ENCODE measurements at regions not wholly inside any gene's neighbourhood (a gene's known extent, or its start where the extent isn't known, plus 50 kb on each side); places are given as distances from the start of the nearest gene placed in this dataset.

GRCh38 chr13:106723036-106723435 is 155.1 kb upstream of the ARGLU1 start:
- H3K4me2 ChIP-seq: no peak overlapping the region
- ChIA-PET POLR2A (ENCODE audit: unreplicated experiment) (no interaction called here), CTCF (no interaction called here)
- BruUV-seq (replicated peaks): no TSS peak
- H3K27ac ChIP-seq: no peak overlapping the region
- no peaks in the 10 kb centered on the region for H3F3A ChIP-seq (ENCODE audit: insufficient read depth, low read depth)
- H3K79me2 ChIP-seq (ENCODE audit: low read depth): no peaks in the 10 kb centered on the region
- no peaks in the 10 kb centered on the region for H4K20me1 ChIP-seq (ENCODE audit: insufficient read depth)
- H3K9me3 ChIP-seq (ENCODE audit: insufficient read depth, low read depth): no peaks in the 10 kb centered on the region
- intact Hi-C loops (cut with micrococcal nuclease; ENCODE audit: unreplicated experiment): no loop called here
- TF ChIP-seq, protein P1, sequence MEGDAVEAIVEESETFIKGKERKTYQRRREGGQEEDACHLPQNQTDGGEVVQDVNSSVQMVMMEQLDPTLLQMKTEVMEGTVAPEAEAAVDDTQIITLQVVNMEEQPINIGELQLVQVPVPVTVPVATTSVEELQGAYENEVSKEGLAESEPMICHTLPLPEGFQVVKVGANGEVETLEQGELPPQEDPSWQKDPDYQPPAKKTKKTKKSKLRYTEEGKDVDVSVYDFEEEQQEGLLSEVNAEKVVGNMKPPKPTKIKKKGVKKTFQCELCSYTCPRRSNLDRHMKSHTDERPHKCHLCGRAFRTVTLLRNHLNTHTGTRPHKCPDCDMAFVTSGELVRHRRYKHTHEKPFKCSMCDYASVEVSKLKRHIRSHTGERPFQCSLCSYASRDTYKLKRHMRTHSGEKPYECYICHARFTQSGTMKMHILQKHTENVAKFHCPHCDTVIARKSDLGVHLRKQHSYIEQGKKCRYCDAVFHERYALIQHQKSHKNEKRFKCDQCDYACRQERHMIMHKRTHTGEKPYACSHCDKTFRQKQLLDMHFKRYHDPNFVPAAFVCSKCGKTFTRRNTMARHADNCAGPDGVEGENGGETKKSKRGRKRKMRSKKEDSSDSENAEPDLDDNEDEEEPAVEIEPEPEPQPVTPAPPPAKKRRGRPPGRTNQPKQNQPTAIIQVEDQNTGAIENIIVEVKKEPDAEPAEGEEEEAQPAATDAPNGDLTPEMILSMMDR (conservative IDR thresholded peaks at IDR 0.05): no peak
- TF ChIP-seq EZH2 (IDR thresholded peaks at IDR 0.05; ENCODE audit: low read depth): no peak
- H3K27me3 ChIP-seq (ENCODE audit: insufficient read depth, low read depth): no peaks in the 10 kb centered on the region
- no peak overlapping the region for H2AFZ ChIP-seq
- no peaks in the 10 kb centered on the region for H3K9me2 ChIP-seq (ENCODE audit: insufficient read depth)
- H3K4me3 ChIP-seq: no peak overlapping the region
- no peaks in the 10 kb centered on the region for H3K36me3 ChIP-seq (ENCODE audit: low read depth)
- H3K4me1 ChIP-seq (replicated peaks; ENCODE audit: insufficient read depth): no peaks in the 10 kb centered on the region
- DNase-seq: no peak

GRCh38 chr13:106722620-106723019 is 154.7 kb upstream of the ARGLU1 start:
- Histone ChIP-seq H3F3A (ENCODE audit: insufficient read depth, low read depth) (no peaks in the 10 kb centered on the region), H3K36me3 (ENCODE audit: low read depth) (no peaks in the 10 kb centered on the region), H3K4me2 (no peak overlapping the region), H3K27ac (no peak overlapping the region), H3K79me2 (ENCODE audit: low read depth) (no peaks in the 10 kb centered on the region), H2AFZ (no peak overlapping the region), H3K4me1 (replicated peaks; ENCODE audit: insufficient read depth) (no peaks in the 10 kb centered on the region), H3K4me3 (no peak overlapping the region), H3K27me3 (ENCODE audit: insufficient read depth, low read depth) (no peaks in the 10 kb centered on the region), H4K20me1 (ENCODE audit: insufficient read depth) (no peaks in the 10 kb centered on the region), H3K9me3 (ENCODE audit: insufficient read depth, low read depth) (no peaks in the 10 kb centered on the region), H3K9me2 (ENCODE audit: insufficient read depth) (no peaks in the 10 kb centered on the region)
- CTCF ChIA-PET: no interaction called here
- DNase-seq: no peak
- BruUV-seq (replicated peaks): no TSS peak
- POLR2A ChIA-PET (ENCODE audit: unreplicated experiment): no interaction called here
- TF ChIP-seq EZH2 (IDR thresholded peaks at IDR 0.05; ENCODE audit: low read depth): no peak
- TF ChIP-seq, protein P1 (conservative IDR thresholded peaks at IDR 0.05): no peak
- intact Hi-C loops (cut with micrococcal nuclease; ENCODE audit: unreplicated experiment): no loop called here

DNA sequence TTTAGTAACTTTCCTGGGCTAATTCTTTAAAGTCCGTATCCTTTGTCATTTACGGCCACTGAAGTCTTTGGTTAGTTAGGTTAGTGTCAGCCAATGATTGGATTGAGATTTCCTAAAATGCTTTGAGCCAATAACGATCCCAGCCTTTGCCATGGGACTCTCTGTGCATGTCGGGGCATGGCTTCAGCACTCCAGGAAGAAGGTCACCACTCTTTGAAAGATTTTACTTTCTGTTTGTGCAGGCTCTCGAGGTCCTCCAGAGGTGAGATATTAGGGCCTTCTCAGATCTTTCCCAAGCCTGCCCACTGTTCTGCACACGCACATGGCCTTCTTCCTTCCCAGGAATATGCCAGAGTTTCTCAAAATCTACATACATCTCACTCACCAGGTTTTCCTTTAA is 153.7 kb upstream of the ARGLU1 start:
- Histone ChIP-seq H3K4me1 (replicated peaks; ENCODE audit: insufficient read depth) (no peaks in the 10 kb centered on the region), H3K4me3 (no peak overlapping the region), H2AFZ (peak overlapping the region; percentile 24; the same call in 1 of the 2 replicates), H3K27ac (no peak overlapping the region), H3F3A (ENCODE audit: insufficient read depth, low read depth) (no peaks in the 10 kb centered on the region), H3K36me3 (ENCODE audit: low read depth) (no peaks in the 10 kb centered on the region), H3K79me2 (ENCODE audit: low read depth) (no peaks in the 10 kb centered on the region), H3K4me2 (peak overlapping the region; percentile 18; the same call in 1 of the 2 replicates), H3K27me3 (ENCODE audit: insufficient read depth, low read depth) (no peaks in the 10 kb centered on the region), H3K9me2 (ENCODE audit: insufficient read depth) (no peaks in the 10 kb centered on the region), H3K9me3 (ENCODE audit: insufficient read depth, low read depth) (no peaks in the 10 kb centered on the region), H4K20me1 (ENCODE audit: insufficient read depth) (no peaks in the 10 kb centered on the region)
- no peak for DNase-seq
- no TSS peak for BruUV-seq (replicated peaks)
- POLR2A ChIA-PET (ENCODE audit: unreplicated experiment): no interaction called here
- TF ChIP-seq, protein P1 (conservative IDR thresholded peaks at IDR 0.05): no peak
- no peak for TF ChIP-seq EZH2 (IDR thresholded peaks at IDR 0.05; ENCODE audit: low read depth)
- CTCF ChIA-PET: no interaction called here
- intact Hi-C loops (cut with micrococcal nuclease; ENCODE audit: unreplicated experiment): no loop called here
